ENCODE measurements at regions not wholly inside any gene's neighbourhood (a gene's known extent, or its start where the extent isn't known, plus 50 kb on each side); places are given as distances from the start of the nearest gene placed in this dataset.

- CTCF ChIA-PET: no interaction called here
- TF ChIP-seq ARNT (IDR thresholded peaks at IDR 0.05) (no peak), L3MBTL2 (conservative IDR thresholded peaks at IDR 0.05) (no peak), SP1 (IDR thresholded peaks at IDR 0.05) (no peak), FOXM1 (IDR thresholded peaks at IDR 0.05; ENCODE audit: borderline replicate concordance) (no peak), FOXA1 (IDR thresholded peaks at IDR 0.05) (no peak), ZNF384 (IDR thresholded peaks at IDR 0.05) (no peak), BHLHE40 (IDR thresholded peaks at IDR 0.05; ENCODE audit: borderline replicate concordance) (no peak), CTBP1 (IDR thresholded peaks at IDR 0.05; ENCODE audit: borderline replicate concordance) (no peak), HDGF (IDR thresholded peaks at IDR 0.05; ENCODE audit: borderline replicate concordance) (no peak), TARDBP (IDR thresholded peaks at IDR 0.05) (no peak), FOXK2 (IDR thresholded peaks at IDR 0.05) (no peak), LEF1 (IDR thresholded peaks at IDR 0.05; ENCODE audit: borderline replicate concordance) (no peak), ELF4 (IDR thresholded peaks at IDR 0.05) (no peak), PKNOX1 (IDR thresholded peaks at IDR 0.05) (no peak), NFRKB (IDR thresholded peaks at IDR 0.05) (no peak), SUZ12 (IDR thresholded peaks at IDR 0.05) (no peak)
- POLR2A ChIA-PET: no interaction called here
- no peak for DNase-seq (ENCODE audit: extremely low spot score)
Observed at GRCh38 chr3:144263706-144264105, 292.1 kb downstream of the DIPK2A start.

GRCh38 chr3:144264350-144264749 lies 292.7 kb downstream of the DIPK2A start:
- POLR2A ChIA-PET: no interaction called here
- TF ChIP-seq HDGF (IDR thresholded peaks at IDR 0.05; ENCODE audit: borderline replicate concordance): no peak
- CTCF ChIA-PET: no interaction called here
- DNase-seq (ENCODE audit: extremely low spot score): no peak

GRCh38 chr3:144264794-144265193 lies 293.2 kb downstream of the DIPK2A start:
- TF ChIP-seq CTBP1 (IDR thresholded peaks at IDR 0.05; ENCODE audit: borderline replicate concordance): no peak
- TF ChIP-seq FOXM1 (IDR thresholded peaks at IDR 0.05; ENCODE audit: borderline replicate concordance): no peak
- no peak for TF ChIP-seq NFRKB (IDR thresholded peaks at IDR 0.05)
- no peak for TF ChIP-seq L3MBTL2 (conservative IDR thresholded peaks at IDR 0.05)
- no peak for TF ChIP-seq ZNF384 (IDR thresholded peaks at IDR 0.05)
- TF ChIP-seq HDGF (IDR thresholded peaks at IDR 0.05; ENCODE audit: borderline replicate concordance): no peak
- no peak for TF ChIP-seq PKNOX1 (IDR thresholded peaks at IDR 0.05)
- TF ChIP-seq TARDBP (IDR thresholded peaks at IDR 0.05): no peak
- CTCF ChIA-PET: no interaction called here
- no peak for DNase-seq (ENCODE audit: extremely low spot score)
- POLR2A ChIA-PET: no interaction called here

- no peak for DNase-seq (ENCODE audit: extremely low spot score)
- TF ChIP-seq FOXA1 (IDR thresholded peaks at IDR 0.05) (no peak), ELF4 (IDR thresholded peaks at IDR 0.05) (no peak), TARDBP (IDR thresholded peaks at IDR 0.05) (no peak), SP1 (IDR thresholded peaks at IDR 0.05) (no peak), HDGF (IDR thresholded peaks at IDR 0.05; ENCODE audit: borderline replicate concordance) (no peak), ZNF384 (IDR thresholded peaks at IDR 0.05) (no peak), FOXK2 (IDR thresholded peaks at IDR 0.05) (no peak), CTBP1 (IDR thresholded peaks at IDR 0.05; ENCODE audit: borderline replicate concordance) (no peak)
- POLR2A ChIA-PET: no interaction called here
- CTCF ChIA-PET: no interaction called here
Observed at GRCh38 chr3:144265542-144266100, 294.0 kb downstream of the DIPK2A start.

- POLR2A ChIA-PET: no interaction called here
- no peak for DNase-seq (ENCODE audit: extremely low spot score)
- CTCF ChIA-PET: no interaction called here
- TF ChIP-seq FOXK2 (IDR thresholded peaks at IDR 0.05) (no peak), NFRKB (IDR thresholded peaks at IDR 0.05) (no peak), FOXA1 (IDR thresholded peaks at IDR 0.05) (no peak), ARNT (IDR thresholded peaks at IDR 0.05) (no peak), FOXM1 (IDR thresholded peaks at IDR 0.05; ENCODE audit: borderline replicate concordance) (no peak), ZNF384 (IDR thresholded peaks at IDR 0.05) (no peak), CTBP1 (IDR thresholded peaks at IDR 0.05; ENCODE audit: borderline replicate concordance) (no peak), TARDBP (IDR thresholded peaks at IDR 0.05) (no peak), SP1 (IDR thresholded peaks at IDR 0.05) (no peak), BHLHE40 (IDR thresholded peaks at IDR 0.05; ENCODE audit: borderline replicate concordance) (no peak), SUZ12 (IDR thresholded peaks at IDR 0.05) (no peak), HDGF (IDR thresholded peaks at IDR 0.05; ENCODE audit: borderline replicate concordance) (no peak), L3MBTL2 (conservative IDR thresholded peaks at IDR 0.05) (no peak), PKNOX1 (IDR thresholded peaks at IDR 0.05) (no peak), LEF1 (IDR thresholded peaks at IDR 0.05; ENCODE audit: borderline replicate concordance) (no peak), ELF4 (IDR thresholded peaks at IDR 0.05) (no peak)
Observed at GRCh38 chr3:144270100-144270499, 298.5 kb downstream of the DIPK2A start.

GRCh38 chr3:144272680-144273079 lies 301.1 kb downstream of the DIPK2A start:
- ChIA-PET POLR2A (interaction anchor here (1.5 kb wide), 1 partner anchor 301 kb away, joined by 4 read pairs; the partner anchor contains the start of gene DIPK2A), CTCF (no interaction called here)
- TF ChIP-seq L3MBTL2 (conservative IDR thresholded peaks at IDR 0.05): no peak
- TF ChIP-seq PKNOX1 (IDR thresholded peaks at IDR 0.05): peak; percentile 20; the same call in 1 of the 2 replicates
- DNase-seq (ENCODE audit: extremely low spot score): no peak
